Fibroblast of pulmonary artery (primary cell): ENCODE measurements at regions not wholly inside any gene's neighbourhood (a gene's known extent, or its start where the extent isn't known, plus 50 kb on each side); places are given as distances from the start of the nearest gene placed in this dataset.
"Not testable (repeated sequence)": the region's sequence is repeated elsewhere in the genome, so short reads cannot be mapped to it uniquely, and the experiment has no call there.

ENCODE experiments used
- DNase-seq: peaks from one replicate; pipeline ENCODE4 v3.0.0-alpha.2; 2010; ENCODE audit warnings: low read depth
- H3K4me3 ChIP-seq: replicated peaks from 2 replicates; pipeline ENCODE4 v1.5.1; 2011; ENCODE audit warnings: low read depth, mild to moderate bottlenecking, control low read depth, low read length, moderate library complexity
- CTCF ChIP-seq: IDR thresholded peaks from 2 replicates; pipeline ENCODE4 v1.5.1; 2011; ENCODE audit warnings: mild to moderate bottlenecking, control low read depth, low read length, inconsistent platforms; ENCODE audit errors: missing control alignments

- DNase-seq, result no peak
- H3K4me3 ChIP-seq, result no peak overlapping the region
- TF ChIP-seq CTCF, result no peak
These were observed 203.0 kb upstream of the SGO1 start for GRCh38 chr3:20388971-20389370.

GRCh38 chr3:20380295-20380694, 194.3 kb upstream of the SGO1 start:
- no peak overlapping the region for H3K4me3 ChIP-seq
- TF ChIP-seq CTCF, result no peak
- DNase-seq, result no peak

GRCh38 chr3:20378315-20378714, 192.3 kb upstream of the SGO1 start:
- TF ChIP-seq CTCF, result no peak
- DNase-seq, result no peak
- no peak overlapping the region for H3K4me3 ChIP-seq

GRCh38 chr3:20376665-20377217, 190.7 kb upstream of the SGO1 start:
- H3K4me3 ChIP-seq, result no peak overlapping the region
- no peak for DNase-seq
- TF ChIP-seq CTCF, result no peak

- no peak for DNase-seq
- TF ChIP-seq CTCF, result no peak
These were observed 189.3 kb upstream of the SGO1 start for GRCh38 chr3:20375302-20375701.

GRCh38 chr3:20370273-20371063, 184.5 kb upstream of the SGO1 start:
- not testable (repeated sequence) for DNase-seq, H3K4me3 ChIP-seq

More at GRCh38 chr3:20375302-20375701, 189.3 kb upstream of the SGO1 start:
- H3K4me3 ChIP-seq, result no peak overlapping the region

GRCh38 chr3:20361000-20361399, 175.0 kb upstream of the SGO1 start:
- no peak for DNase-seq
- no peak for TF ChIP-seq CTCF
- no peak overlapping the region for H3K4me3 ChIP-seq
